A549 (cell line): ENCODE measurements at regions not wholly inside any gene's neighbourhood (a gene's known extent, or its start where the extent isn't known, plus 50 kb on each side); places are given as distances from the start of the nearest gene placed in this dataset.
"Not testable (repeated sequence)": the region's sequence is repeated elsewhere in the genome, so short reads cannot be mapped to it uniquely, and the experiment has no call there.

Experiments
- CBX2 ChIP-seq: fragments of 200-600 bp; sonication (generic); IDR thresholded peaks from 2 replicates; pipeline ENCODE4 v1.6.1; 2016; ENCODE audit warnings: low read depth, mild to moderate bottlenecking, borderline replicate concordance
- CEBPB ChIP-seq, 2 experiments: fragments of >200 bp in 1 of 2; sonication (Bioruptor Twin) in 1 of 2; formaldehyde crosslinking in 1 of 2; IDR thresholded peaks; 2 replicates each; pipeline ENCODE4 v1.6.1; 2012 to 2016
- CTCF ChIP-seq: fragments of >200 bp; sonication (Bioruptor Twin); formaldehyde crosslinking; IDR thresholded peaks from 3 replicates; pipeline ENCODE4 v1.5.1; 2016
- EP300 ChIP-seq, 2 experiments: fragments of >200 bp; sonication (Bioruptor Twin); formaldehyde crosslinking; IDR thresholded peaks; 2 replicates in 1 of 2; 3 replicates in 1 of 2; pipeline ENCODE4 v1.6.1; 2016 to 2017
- JUNB ChIP-seq: fragments of >200 bp; sonication (Bioruptor Twin); formaldehyde crosslinking; IDR thresholded peaks from 2 replicates; pipeline ENCODE4 v1.6.1; 2016
- MAFK ChIP-seq: fragments of 450-650 bp; IDR thresholded peaks from 2 replicates; pipeline ENCODE4 v1.6.1; 2014; ENCODE audit not compliant: partially characterized antibody
- MAZ ChIP-seq: fragments of 150-350 bp; IDR thresholded peaks from 2 replicates; pipeline ENCODE4 v1.6.1; 2014; ENCODE audit warnings: antibody characterized with exemption, low read depth, low read length, borderline replicate concordance
- MYC ChIP-seq: IDR thresholded peaks from 2 replicates; pipeline ENCODE4 v1.6.1; 2012; ENCODE audit warnings: mild to moderate bottlenecking, inconsistent platforms, low read length, improper control_type of control experiment, borderline replicate concordance
- NFE2L2 ChIP-seq: fragments of 150-350 bp; conservative IDR thresholded peaks from 2 replicates; pipeline ENCODE4 v1.6.1; 2014; ENCODE audit warnings: low read length
- REST ChIP-seq: fragments of 200-600 bp; sonication (generic); IDR thresholded peaks from 2 replicates; pipeline ENCODE4 v1.6.1; 2016; ENCODE audit warnings: antibody characterized with exemption, mild to moderate bottlenecking, moderate library complexity
- SREBF2 ChIP-seq: fragments of 450-650 bp; IDR thresholded peaks from 2 replicates; pipeline ENCODE4 v1.6.1; 2014; ENCODE audit warnings: mild to moderate bottlenecking, moderate library complexity
- TF ChIP-seq, protein P1 (sequence below): fragments of 250-450 bp; sonication (Bioruptor Pico); IDR thresholded peaks from 2 replicates; pipeline ENCODE4 v1.5.0; 2021; ENCODE audit warnings: mild to moderate bottlenecking, moderate library complexity, borderline replicate concordance

- TF ChIP-seq SREBF2; REST; MAFK; CBX2; JUNB; MAZ; MYC; CEBPB (IDR thresholded peaks at IDR 0.05); CTCF; EP300 (IDR thresholded peaks at IDR 0.05); NFE2L2: not testable (repeated sequence)
- TF ChIP-seq, protein P1, sequence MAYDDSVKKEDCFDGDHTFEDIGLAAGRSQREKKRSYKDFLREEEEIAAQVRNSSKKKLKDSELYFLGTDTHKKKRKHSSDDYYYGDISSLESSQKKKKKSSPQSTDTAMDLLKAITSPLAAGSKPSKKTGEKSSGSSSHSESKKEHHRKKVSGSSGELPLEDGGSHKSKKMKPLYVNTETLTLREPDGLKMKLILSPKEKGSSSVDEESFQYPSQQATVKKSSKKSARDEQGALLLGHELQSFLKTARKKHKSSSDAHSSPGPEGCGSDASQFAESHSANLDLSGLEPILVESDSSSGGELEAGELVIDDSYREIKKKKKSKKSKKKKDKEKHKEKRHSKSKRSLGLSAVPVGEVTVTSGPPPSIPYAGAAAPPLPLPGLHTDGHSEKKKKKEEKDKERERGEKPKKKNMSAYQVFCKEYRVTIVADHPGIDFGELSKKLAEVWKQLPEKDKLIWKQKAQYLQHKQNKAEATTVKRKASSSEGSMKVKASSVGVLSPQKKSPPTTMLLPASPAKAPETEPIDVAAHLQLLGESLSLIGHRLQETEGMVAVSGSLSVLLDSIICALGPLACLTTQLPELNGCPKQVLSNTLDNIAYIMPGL (CRISPR knock-in tag): not testable (repeated sequence)
These were observed 84.6 kb upstream of the POMZP3 start for GRCh38 chr7:76711648-76712047.
